NCI-H460 (cell line): ENCODE measurements at regions not wholly inside any gene's neighbourhood (a gene's known extent, or its start where the extent isn't known, plus 50 kb on each side); places are given as distances from the start of the nearest gene placed in this dataset.

Experiments used
- DNase-seq: peaks from one replicate; pipeline ENCODE4 v3.0.0-alpha.2; 2016; ENCODE audit warnings: low read depth; ENCODE audit errors: extremely low read depth

DNA sequence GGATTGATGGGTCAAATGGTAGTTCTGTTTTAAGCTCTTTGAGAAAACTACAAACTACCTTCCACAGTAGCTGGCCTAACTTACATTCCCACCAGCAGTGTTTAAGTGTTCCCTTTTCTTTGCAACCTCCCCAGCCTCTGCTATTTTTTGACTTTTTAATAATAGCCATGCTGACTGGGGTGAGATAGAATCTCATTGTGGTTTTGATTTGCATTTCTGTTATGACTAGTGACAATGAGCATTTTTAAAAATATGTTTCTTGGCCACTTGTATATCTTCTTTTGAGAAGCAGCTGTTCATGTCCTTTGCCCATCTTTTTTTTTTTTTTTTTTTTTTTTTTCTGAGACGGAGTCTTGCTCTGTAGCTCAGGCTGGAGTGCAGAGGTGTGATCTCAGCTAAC, 155.2 kb upstream of the BMPER start:
- DNase-seq = no peak

DNA sequence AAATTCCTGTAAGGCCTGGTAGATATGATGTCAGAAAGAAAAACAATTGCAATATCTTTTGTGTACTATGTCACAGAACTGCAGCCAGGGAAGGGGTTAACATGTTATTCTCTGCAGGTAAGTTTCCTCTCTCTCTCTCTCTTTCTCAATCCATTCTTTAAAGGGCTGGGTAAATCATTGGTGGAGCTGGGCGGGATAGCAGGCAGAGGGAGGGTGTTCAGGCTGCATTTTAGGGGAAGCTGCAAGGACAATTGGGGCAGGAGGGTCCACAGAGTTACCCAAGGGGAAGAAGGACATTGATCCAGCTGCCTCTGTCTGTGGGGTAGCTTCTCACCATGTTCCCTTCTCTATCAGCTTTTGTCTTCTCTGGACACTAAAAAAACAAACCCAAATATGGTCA, 153.9 kb upstream of the BMPER start:
- no peak for DNase-seq

DNA sequence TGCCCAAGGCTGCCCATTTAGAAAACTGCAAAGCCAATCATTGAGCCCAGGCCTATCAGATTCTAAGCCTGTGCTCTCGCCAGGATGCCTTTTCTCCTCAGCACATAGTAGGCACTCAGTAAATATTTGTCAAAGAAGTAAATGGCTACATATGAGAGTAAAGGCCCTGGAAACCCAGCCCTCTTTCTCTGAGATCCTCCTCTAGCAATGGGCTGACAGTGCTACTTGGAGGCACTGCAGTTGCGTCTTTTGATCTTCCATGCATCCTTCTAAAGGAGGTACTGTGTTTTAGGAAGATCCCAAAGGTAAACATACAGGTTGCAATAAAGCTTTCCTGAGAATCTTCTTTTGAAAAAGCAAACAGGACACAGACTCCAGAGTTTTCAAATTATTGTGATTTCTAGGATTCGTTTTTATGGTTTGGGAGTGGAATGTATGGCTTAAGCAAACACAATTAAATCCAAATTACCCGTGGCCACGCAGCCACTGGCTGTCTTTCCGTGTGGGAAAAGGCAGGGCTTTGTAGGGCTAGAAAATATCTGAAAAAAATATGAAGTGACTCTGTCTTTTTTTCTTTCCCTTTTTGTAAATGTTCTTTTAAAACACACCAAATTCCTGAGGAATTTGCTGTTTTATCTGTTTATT, 151.3 kb upstream of the BMPER start:
- DNase-seq = no peak

DNA sequence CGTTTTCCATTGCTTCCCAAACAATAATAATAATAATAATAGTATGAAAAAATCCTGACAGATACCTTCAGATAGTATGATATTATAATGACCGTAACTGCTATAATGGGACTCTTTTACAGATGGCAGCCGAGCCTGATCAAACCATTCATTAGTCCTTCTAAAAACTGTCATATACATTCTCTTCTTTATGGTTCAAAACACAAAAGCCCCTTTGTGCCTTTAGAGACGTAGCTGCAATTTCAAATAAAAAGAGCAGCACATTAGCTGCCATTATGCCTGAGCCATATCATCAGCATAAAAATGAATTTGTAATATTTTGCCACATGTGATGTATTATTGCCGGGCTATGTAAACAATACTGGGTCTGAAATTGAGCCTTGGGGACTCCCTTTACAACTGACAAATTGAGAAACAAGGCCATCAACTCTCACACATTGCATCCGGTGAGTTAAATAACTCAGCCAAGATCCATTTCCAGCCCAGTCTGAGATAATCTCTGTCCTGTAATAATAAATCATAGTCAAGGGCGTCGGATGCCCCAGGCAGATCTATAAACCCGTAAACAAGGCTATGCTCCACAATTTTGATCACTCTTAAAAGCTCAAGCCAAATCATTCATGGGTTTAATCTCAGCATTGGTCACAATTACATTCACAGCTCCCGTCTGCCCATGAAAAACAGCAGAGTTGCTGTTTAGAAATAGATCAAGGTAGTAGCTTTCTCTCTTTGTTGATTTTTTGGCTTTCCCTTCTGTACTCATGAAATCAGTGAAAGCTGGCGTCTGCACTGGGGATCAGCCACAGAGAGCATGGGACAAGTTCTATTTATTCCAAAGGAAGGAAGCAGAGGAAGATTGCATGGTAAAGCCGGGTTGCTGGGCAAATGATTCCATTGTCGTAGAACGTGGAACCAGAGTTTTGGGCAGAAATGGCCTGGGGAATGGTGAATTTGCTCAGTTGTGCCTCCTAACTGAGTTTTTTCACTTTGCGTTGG, 150.1 kb upstream of the BMPER start:
- no peak for DNase-seq

DNA sequence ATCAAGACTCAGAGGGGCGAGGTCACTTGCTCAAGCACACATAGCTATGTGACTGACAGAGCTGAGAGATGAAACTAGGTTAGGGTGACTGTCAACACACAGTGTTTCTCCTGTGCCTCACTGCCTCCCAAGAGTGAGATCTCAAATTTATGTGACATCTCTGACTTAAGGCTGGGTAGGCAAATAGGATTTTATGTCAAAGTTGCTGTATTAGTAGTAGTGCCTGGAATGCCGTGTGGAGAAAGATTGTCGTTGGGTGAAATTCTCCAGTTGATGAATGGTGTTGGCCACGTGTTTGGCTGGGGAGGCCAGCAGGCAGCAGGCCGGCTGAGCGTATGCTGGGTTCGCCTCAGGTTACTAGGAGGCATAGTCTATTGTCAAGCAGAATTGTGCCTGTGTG, 148.3 kb upstream of the BMPER start:
- DNase-seq = no peak

GRCh38 chr7:33757563-33758165, 147.7 kb upstream of the BMPER start:
- peak; percentile 49 for DNase-seq

GRCh38 chr7:33760146-33760545, 145.2 kb upstream of the BMPER start:
- no peak for DNase-seq

GRCh38 chr7:33760834-33761233, 144.5 kb upstream of the BMPER start:
- DNase-seq = no peak

DNA sequence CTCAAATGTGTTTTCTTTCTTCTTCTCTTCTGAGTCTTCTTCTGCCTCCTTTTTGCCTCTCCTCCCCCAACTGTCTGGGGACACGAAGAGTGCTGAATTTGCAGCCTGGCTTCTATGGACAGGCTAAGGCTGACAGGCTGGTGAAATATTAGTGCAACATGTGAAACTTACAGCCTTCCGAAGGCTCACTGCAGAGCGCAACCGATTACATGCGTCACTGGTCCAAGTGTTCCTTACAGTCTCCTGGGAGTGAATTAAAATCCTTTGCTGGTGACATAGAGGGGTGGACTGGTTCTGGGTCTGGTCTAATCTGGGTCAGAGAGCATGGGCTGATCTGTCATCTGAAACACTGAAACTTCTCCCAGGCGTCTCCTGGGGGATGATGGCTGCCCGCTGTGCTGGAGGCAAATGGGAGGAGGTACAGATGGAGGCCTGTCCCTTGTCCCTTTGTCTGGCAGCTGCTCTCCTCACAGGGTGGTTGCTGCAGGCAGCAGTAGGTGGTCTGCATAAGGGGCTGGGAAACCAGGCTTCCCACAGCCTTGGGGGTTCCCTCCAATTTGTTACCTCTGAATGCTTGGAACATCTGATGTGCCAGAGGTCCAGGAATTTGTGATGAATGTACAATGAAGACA, 143.8 kb upstream of the BMPER start:
- DNase-seq = no peak

GRCh38 chr7:33762151-33762910, 143.0 kb upstream of the BMPER start:
- no peak for DNase-seq

DNA sequence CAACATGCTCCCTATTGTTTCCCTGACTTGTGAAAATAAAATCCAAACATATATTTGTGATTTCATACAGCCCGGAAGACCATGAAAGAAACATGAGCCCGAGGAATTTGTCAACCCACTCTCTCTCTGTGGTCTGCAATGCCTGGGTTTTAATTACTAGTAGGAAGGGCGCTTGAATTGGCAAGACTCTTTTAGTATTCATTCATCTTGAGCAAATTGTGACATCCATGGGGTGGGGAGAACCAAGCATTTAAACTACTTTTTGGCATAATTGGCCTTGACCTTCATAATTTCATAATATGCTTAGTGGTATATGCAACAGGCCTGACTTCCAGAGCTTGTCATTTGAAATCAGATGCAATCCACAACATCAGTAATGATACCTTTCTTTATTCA, 142.4 kb upstream of the BMPER start:
- no peak for DNase-seq

GRCh38 chr7:33764752-33765451, 140.4 kb upstream of the BMPER start:
- no peak for DNase-seq

GRCh38 chr7:33766405-33766804, 138.9 kb upstream of the BMPER start:
- no peak for DNase-seq

GRCh38 chr7:33769930-33770329, 135.4 kb upstream of the BMPER start:
- no peak for DNase-seq

DNA sequence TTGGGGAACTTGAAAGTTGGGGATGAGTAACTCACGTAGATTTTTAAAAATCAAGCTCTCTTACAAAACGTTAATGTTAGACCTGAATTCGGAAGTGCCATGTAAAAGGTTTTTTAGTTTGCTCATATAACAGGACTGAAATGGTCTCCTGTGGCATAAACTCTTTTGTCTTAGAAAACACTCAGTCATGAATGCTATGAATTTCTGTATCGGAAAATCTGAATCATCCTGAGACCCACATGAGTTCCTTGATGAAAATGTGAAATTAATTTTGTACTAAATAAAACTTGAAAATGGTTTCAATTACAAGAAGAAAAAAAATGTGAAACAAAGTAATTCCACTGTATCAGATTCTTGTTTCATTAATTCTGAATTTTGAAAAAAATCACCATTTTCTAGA, 134.8 kb upstream of the BMPER start:
- no peak for DNase-seq

- DNase-seq = no peak
Measured at GRCh38 chr7:33771422-33771821, 133.9 kb upstream of the BMPER start.

DNA sequence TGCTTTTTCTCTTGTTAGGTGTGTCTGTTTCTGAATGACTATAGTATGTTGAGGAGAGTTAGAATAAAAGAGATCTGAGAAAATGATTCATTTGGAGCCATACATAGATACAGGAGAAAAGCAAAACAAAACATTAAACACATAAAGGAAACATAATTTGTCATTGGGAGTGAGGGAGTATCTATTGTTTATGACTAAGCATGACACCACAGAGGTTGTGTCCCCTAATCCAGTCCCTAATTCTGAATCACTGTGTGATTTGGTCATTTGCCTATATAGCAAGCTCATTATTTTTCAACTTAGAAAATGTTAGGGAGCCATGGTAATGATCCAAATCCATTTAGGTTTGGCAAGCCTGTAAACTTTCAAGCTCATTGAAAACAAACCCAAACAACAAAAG, 132.3 kb upstream of the BMPER start:
- DNase-seq = no peak

DNA sequence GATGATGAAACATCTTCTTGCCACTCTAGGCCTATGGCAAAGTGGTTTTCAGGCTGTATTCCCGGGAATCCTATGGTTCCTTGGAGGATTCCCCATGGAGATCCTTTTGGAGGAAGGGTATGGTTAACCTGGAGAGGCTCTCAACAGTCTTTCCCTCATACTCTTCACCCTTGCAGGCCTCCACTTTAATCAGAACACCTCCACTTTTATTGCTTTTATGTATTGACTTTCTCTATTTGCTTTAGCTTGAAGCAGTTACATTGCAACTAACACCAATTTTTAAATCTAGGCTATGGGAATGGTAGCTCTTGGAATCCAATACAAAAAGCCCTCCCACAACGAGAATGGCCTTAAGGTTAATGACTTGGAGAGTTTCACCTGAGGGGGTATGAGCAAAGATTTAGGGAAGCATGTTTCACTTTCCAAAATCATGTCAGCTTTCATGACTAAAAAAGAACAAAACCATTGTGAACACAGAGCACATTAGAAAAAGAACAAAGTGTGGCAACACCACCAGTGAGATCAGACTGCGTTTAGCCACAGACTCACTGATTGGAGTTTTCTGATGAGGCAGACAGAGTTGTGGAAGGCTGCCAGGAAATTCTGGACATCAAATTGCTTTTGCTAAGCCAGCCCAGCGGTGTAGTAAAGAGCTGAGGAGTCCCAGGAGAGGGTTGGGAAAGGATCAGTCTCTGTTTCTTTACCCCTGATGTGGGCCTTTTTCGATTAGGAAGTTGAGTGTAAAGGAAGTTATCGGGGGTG, 130.4 kb upstream of the BMPER start:
- DNase-seq = no peak

GRCh38 chr7:33775790-33776189, 129.5 kb upstream of the BMPER start:
- DNase-seq = no peak
